Endothelial cell of umbilical vein (primary cell): ENCODE measurements at regions not wholly inside any gene's neighbourhood (a gene's known extent, or its start where the extent isn't known, plus 50 kb on each side); places are given as distances from the start of the nearest gene placed in this dataset.

ENCODE experiments used
- BruUV-seq: library from RNA; stranded (reverse); fragments of 400-500 nt; replicated peaks from 2 replicates; lab custom pipeline; 2021; lab: Mats Ljungman, UMichigan
- CTCF ChIA-PET: fragments of 300-600, 350-600 bp; sonication (Branson Sonifier 250); formaldehyde crosslinking; loops from one replicate; lab custom pipeline; 2021; ENCODE audit warnings: antibody characterized with exemption, inconsistent platforms; lab: Charles Lee
- POLR2A ChIA-PET: fragments of 300-600, 350-600 bp; sonication (Branson Sonifier 250); formaldehyde crosslinking; loops from one replicate; lab custom pipeline; 2021; ENCODE audit warnings: antibody characterized with exemption, inconsistent platforms; lab: Charles Lee
- DNase-seq: peaks from one replicate; pipeline ENCODE4 v3.0.0-alpha.2; 2011; ENCODE audit warnings: low read depth, low spot score
- FAIRE-seq: peaks from 2 replicates; lab custom pipeline; 2011; peaks lifted over from hg19 to GRCh38; lab: Jason Lieb, UNC
- H2AFZ ChIP-seq: 2 replicates; pipeline ENCODE4 v1.6.0; 2012; ENCODE audit warnings: low read depth, low read length, control low read depth, inconsistent platforms
- H3K27ac ChIP-seq: 2 replicates; pipeline ENCODE4 v1.5.1; 2011; ENCODE audit warnings: low read depth, mild to moderate bottlenecking, control low read depth, low read length, moderate library complexity; ENCODE audit not compliant: insufficient read depth
- H3K27me3 ChIP-seq, 2 experiments: 2 replicates each; pipeline versions ENCODE4 v1.6.0 to v1.6.1; 2011; ENCODE audit warnings: low read length in 2 of 2, mixed read lengths in 1 of 2; ENCODE audit not compliant: control insufficient read depth in 2 of 2, insufficient read depth in 2 of 2
- H3K36me3 ChIP-seq, 2 experiments: 2 replicates in 1 of 2; 3 replicates in 1 of 2; pipeline ENCODE4 v1.5.1; 2011; ENCODE audit warnings: low read length in 2 of 2, mild to moderate bottlenecking in 1 of 2, moderate library complexity in 1 of 2; ENCODE audit not compliant: control insufficient read depth in 2 of 2, insufficient read depth in 2 of 2; ENCODE audit errors: extremely low read depth in 1 of 2
- H3K4me1 ChIP-seq: 3 replicates; pipeline ENCODE4 v1.5.1; 2011; ENCODE audit warnings: mild to moderate bottlenecking, low read length; ENCODE audit not compliant: control insufficient read depth, insufficient read depth; ENCODE audit errors: extremely low read depth
- H3K4me2 ChIP-seq: 2 replicates; pipeline ENCODE4 v1.6.1; 2011; ENCODE audit warnings: low read length, control low read depth, mixed read lengths; ENCODE audit not compliant: insufficient read depth
- H3K4me3 ChIP-seq, 3 experiments: fragments of 200-600 bp in 1 of 3; sonication (generic), shearing (Covaris generic) in 1 of 3; replicated peaks in 1 of 3; 2 replicates each; pipeline ENCODE4 v1.5.1; 2011 to 2016; ENCODE audit warnings: control low read depth in 3 of 3, low read length in 3 of 3, mild to moderate bottlenecking in 2 of 3, inconsistent platforms in 1 of 3, low read depth in 1 of 3, moderate library complexity in 1 of 3; ENCODE audit not compliant: insufficient read depth in 1 of 3
- H3K79me2 ChIP-seq: 2 replicates; pipeline ENCODE4 v1.6.0; 2012; ENCODE audit warnings: low read length, inconsistent platforms; ENCODE audit not compliant: control insufficient read depth, insufficient read depth
- H3K9ac ChIP-seq: replicated peaks from 2 replicates; pipeline ENCODE3; 2011; ENCODE audit warnings: low read length, control low read depth; ENCODE audit not compliant: insufficient read depth; ENCODE audit errors: extremely low read depth
- H3K9me1 ChIP-seq: replicated peaks from 3 replicates; pipeline ENCODE4 v1.6.0; 2011; ENCODE audit warnings: mild to moderate bottlenecking, low read length; ENCODE audit not compliant: control insufficient read depth, insufficient read depth; ENCODE audit errors: extremely low read depth
- H3K9me3 ChIP-seq: replicated peaks from 2 replicates; pipeline ENCODE4 v1.5.1; 2012; ENCODE audit warnings: low read length, inconsistent platforms; ENCODE audit not compliant: control insufficient read depth, insufficient read depth
- H4K20me1 ChIP-seq: replicated peaks from 2 replicates; pipeline ENCODE3; 2011; ENCODE audit warnings: mild to moderate bottlenecking, low read length; ENCODE audit not compliant: control insufficient read depth, insufficient read depth; ENCODE audit errors: extremely low read depth
- EZH2 ChIP-seq: IDR thresholded peaks from 2 replicates; pipeline ENCODE4 v1.6.1; 2012; ENCODE audit warnings: borderline replicate concordance, low read depth, mild to moderate bottlenecking, moderate library complexity, low read length, inconsistent platforms; ENCODE audit not compliant: severe bottlenecking
- FOS ChIP-seq: IDR thresholded peaks from 2 replicates; pipeline ENCODE4 v1.6.1; 2011; ENCODE audit warnings: mild to moderate bottlenecking, low read length, moderate library complexity, borderline replicate concordance; ENCODE audit not compliant: insufficient read depth
- GATA2 ChIP-seq: IDR thresholded peaks from 2 replicates; pipeline ENCODE4 v1.7.0; 2011; ENCODE audit warnings: low read depth, mild to moderate bottlenecking, moderate library complexity, mixed read lengths, low read length; ENCODE audit not compliant: insufficient read length, insufficient read depth
- JUN ChIP-seq: IDR thresholded peaks from 2 replicates; pipeline ENCODE4 v1.6.1; 2011; ENCODE audit warnings: borderline replicate concordance, low read depth; ENCODE audit not compliant: insufficient read length, insufficient read depth
- MYC ChIP-seq: IDR thresholded peaks from one replicate; pipeline ENCODE4 v1.6.1; 2011; ENCODE audit warnings: mild to moderate bottlenecking, low read depth, low read length
- POLR2A ChIP-seq: IDR thresholded peaks from 2 replicates; pipeline ENCODE4 v1.6.1; 2012; ENCODE audit warnings: low read depth, mild to moderate bottlenecking, control low read depth, low read length
- POLR2AphosphoS5 ChIP-seq: IDR thresholded peaks from 2 replicates; pipeline ENCODE4 v1.6.1; 2012; ENCODE audit warnings: low read depth, mild to moderate bottlenecking, control low read depth, low read length, moderate library complexity; ENCODE audit not compliant: insufficient read depth
- dilution Hi-C: fragments of 300-500 bp; cut with MboI; formaldehyde crosslinking; loops from one replicate; pipeline ENCODE4 v1.15.0; 2019; ENCODE audit warnings: low sequenced_read_pairs; ENCODE audit not compliant: extremely low pct_ligation_motif_present
- intact Hi-C: fragments of 100-400 bp; cut with micrococcal nuclease; formaldehyde crosslinking; loops from one replicate; pipeline ENCODE4 v1.10.0; 2022
- TF ChIP-seq, protein P1 (sequence below): IDR thresholded peaks from 2 replicates; pipeline ENCODE4 v1.6.1; 2011; ENCODE audit not compliant: insufficient read depth, insufficient read length
- TF ChIP-seq, protein P2 (sequence below), 2 donors: IDR thresholded peaks; 1 replicate in 1 of 2; 2 replicates in 1 of 2; pipeline ENCODE4 v1.5.1; 2011; ENCODE audit warnings: low read length in 2 of 2, mild to moderate bottlenecking in 2 of 2, moderate library complexity in 2 of 2, control low read depth in 1 of 2, inconsistent platforms in 1 of 2, low read depth in 1 of 2; ENCODE audit not compliant: insufficient read depth in 1 of 2; ENCODE audit errors: extremely low read depth in 1 of 2

DNA sequence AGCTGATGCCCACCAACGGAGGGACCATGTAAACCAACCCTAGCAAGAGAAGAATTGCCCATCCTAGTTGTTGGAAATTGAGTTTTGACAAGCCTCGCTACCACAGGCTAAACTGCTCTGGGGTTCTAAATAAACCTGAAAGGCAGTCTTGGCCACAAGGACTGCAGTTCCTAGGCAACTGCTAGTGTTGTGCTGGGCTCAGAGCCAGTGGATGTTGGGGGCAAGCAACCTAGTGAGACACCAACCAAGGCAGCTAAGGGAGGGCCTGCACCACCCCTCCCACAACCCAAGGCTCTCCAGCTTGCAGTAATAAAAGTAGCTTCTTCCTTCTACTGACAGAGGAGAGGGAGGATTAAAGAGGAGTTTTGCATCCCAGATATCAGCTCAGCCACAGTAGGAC is 102.4 kb upstream of the PKN2 start:
- no peak overlapping the region for H2AFZ ChIP-seq
- H3K9me1 ChIP-seq = no peaks in the 10 kb centered on the region
- H3K9ac ChIP-seq = no peak overlapping the region
- no peaks in the 10 kb centered on the region for H3K36me3 ChIP-seq
- H3K9me3 ChIP-seq = no peaks in the 10 kb centered on the region
- CTCF ChIA-PET = no interaction called here
- no peak overlapping the region for H3K27ac ChIP-seq
- no peaks in the 10 kb centered on the region for H3K79me2 ChIP-seq
- no peak for FAIRE-seq
- no peak for DNase-seq
- BruUV-seq = no TSS peak
- H3K4me1 ChIP-seq = no peaks in the 10 kb centered on the region
- no peaks in the 10 kb centered on the region for H4K20me1 ChIP-seq
- dilution Hi-C loops (no loop called here), intact Hi-C loops (no loop called here)
- POLR2A ChIA-PET = no interaction called here
- H3K4me2 ChIP-seq = no peak overlapping the region
- no peak for TF ChIP-seq POLR2AphosphoS5
- TF ChIP-seq MYC = no peak
- TF ChIP-seq EZH2 = no peak
- no peak for TF ChIP-seq GATA2
- TF ChIP-seq, protein P1, sequence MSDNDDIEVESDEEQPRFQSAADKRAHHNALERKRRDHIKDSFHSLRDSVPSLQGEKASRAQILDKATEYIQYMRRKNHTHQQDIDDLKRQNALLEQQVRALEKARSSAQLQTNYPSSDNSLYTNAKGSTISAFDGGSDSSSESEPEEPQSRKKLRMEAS = no peak
- TF ChIP-seq, protein P2, sequence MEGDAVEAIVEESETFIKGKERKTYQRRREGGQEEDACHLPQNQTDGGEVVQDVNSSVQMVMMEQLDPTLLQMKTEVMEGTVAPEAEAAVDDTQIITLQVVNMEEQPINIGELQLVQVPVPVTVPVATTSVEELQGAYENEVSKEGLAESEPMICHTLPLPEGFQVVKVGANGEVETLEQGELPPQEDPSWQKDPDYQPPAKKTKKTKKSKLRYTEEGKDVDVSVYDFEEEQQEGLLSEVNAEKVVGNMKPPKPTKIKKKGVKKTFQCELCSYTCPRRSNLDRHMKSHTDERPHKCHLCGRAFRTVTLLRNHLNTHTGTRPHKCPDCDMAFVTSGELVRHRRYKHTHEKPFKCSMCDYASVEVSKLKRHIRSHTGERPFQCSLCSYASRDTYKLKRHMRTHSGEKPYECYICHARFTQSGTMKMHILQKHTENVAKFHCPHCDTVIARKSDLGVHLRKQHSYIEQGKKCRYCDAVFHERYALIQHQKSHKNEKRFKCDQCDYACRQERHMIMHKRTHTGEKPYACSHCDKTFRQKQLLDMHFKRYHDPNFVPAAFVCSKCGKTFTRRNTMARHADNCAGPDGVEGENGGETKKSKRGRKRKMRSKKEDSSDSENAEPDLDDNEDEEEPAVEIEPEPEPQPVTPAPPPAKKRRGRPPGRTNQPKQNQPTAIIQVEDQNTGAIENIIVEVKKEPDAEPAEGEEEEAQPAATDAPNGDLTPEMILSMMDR (IDR thresholded peaks at IDR 0.05; ENCODE audit: extremely low read depth in 1 of 2, insufficient read depth in 1 of 2, low read depth in 1 of 2, low read length in 2 of 2) = no peak
- TF ChIP-seq JUN = no peak
- no peak for TF ChIP-seq FOS
- TF ChIP-seq POLR2A = no peak
- peaks cover 0 to 1% of the 10 kb centered on the region in 2 experiments for H3K27me3 ChIP-seq
- H3K4me3 ChIP-seq = no peak overlapping the region
